CD4-positive, alpha-beta T cell (primary cell): ENCODE measurements at regions not wholly inside any gene's neighbourhood (a gene's known extent, or its start where the extent isn't known, plus 50 kb on each side); places are given as distances from the start of the nearest gene placed in this dataset.

ENCODE experiments used
- ATAC-seq: fragments of 200-7000 bp; cut with Tn5 transposase; one replicate; pipeline ENCODE4 v1.10.0; 2022; ENCODE audit warnings: mild to moderate bottlenecking; ENCODE audit not compliant: poor library complexity
- CTCF ChIA-PET: fragments of 350-600 bp; sonication (Branson Sonifier 250); formaldehyde crosslinking; loops from one replicate; lab custom pipeline; 2021; ENCODE audit warnings: antibody characterized with exemption, inconsistent platforms; lab: Charles Lee
- POLR2A ChIA-PET: fragments of 350-600 bp; sonication (Branson Sonifier 250); formaldehyde crosslinking; loops from one replicate; lab custom pipeline; 2021; ENCODE audit warnings: antibody characterized with exemption, inconsistent platforms; lab: Charles Lee
- DNase-seq, 14 experiments: peaks; one replicate each; pipeline ENCODE4 v3.0.0-alpha.2; 2013 to 2020; ENCODE audit warnings: mixed read lengths in 2 of 14
- H3K27ac ChIP-seq, 2 donors: one replicate each; pipeline versions ENCODE4 v1.5.1 to v1.7.0; 2013; ENCODE audit warnings: low read length in 2 of 2, low read depth in 1 of 2, mild to moderate bottlenecking in 1 of 2
- H3K27me3 ChIP-seq, 2 experiments: 1 replicate in 1 of 2; 2 replicates in 1 of 2; pipeline versions ENCODE4 v1.6.1 to v1.7.0; 2013; ENCODE audit warnings: low read length in 2 of 2, control low read depth in 1 of 2, mild to moderate bottlenecking in 1 of 2, moderate library complexity in 1 of 2; ENCODE audit not compliant: insufficient read depth in 2 of 2, control insufficient read depth in 1 of 2
- H3K36me3 ChIP-seq: one replicate; pipeline ENCODE4 v1.6.1; 2013; ENCODE audit warnings: low read length, control low read depth; ENCODE audit not compliant: insufficient read depth
- H3K4me1 ChIP-seq: one replicate; pipeline ENCODE4 v1.6.1; 2013; ENCODE audit warnings: low read length, control low read depth; ENCODE audit not compliant: insufficient read depth
- H3K4me3 ChIP-seq: one replicate; pipeline ENCODE4 v1.5.1; 2013; ENCODE audit warnings: mild to moderate bottlenecking, low read length, moderate library complexity
- H3K9me3 ChIP-seq, 2 experiments: 1 replicate in 1 of 2; 2 replicates in 1 of 2; pipeline versions ENCODE4 v1.6.1 to v1.7.0; 2013; ENCODE audit warnings: low read length in 2 of 2, mild to moderate bottlenecking in 2 of 2, control low read depth in 1 of 2, moderate library complexity in 1 of 2; ENCODE audit not compliant: control insufficient read depth in 1 of 2, insufficient read depth in 1 of 2
- H3K27ac Mint-ChIP-seq: one replicate; pipeline ENCODE4 v1.8.0; 2020; ENCODE audit warnings: mixed read lengths
- H3K27me3 Mint-ChIP-seq: one replicate; pipeline ENCODE4 v1.8.0; 2021; ENCODE audit warnings: mixed read lengths
- H3K36me3 Mint-ChIP-seq: one replicate; pipeline ENCODE4 v1.8.0; 2021; ENCODE audit warnings: low read depth, mixed read lengths
- H3K4me1 Mint-ChIP-seq: one replicate; pipeline ENCODE4 v1.8.0; 2021; ENCODE audit warnings: low read depth, mixed read lengths
- H3K4me3 Mint-ChIP-seq: one replicate; pipeline ENCODE4 v1.8.0; 2020; ENCODE audit warnings: mild to moderate bottlenecking, mixed read lengths
- H3K9me3 Mint-ChIP-seq: one replicate; pipeline ENCODE4 v1.8.0; 2020; ENCODE audit warnings: mixed read lengths
- CTCF ChIP-seq: fragments of 200-600 bp; IDR thresholded peaks from one replicate; pipeline ENCODE4 v1.8.0; 2022; ENCODE audit warnings: antibody characterized with exemption, mild to moderate bottlenecking
- intact Hi-C, 2 experiments: fragments of 100-400 bp; cut with DNase I in 1 of 2; cut with micrococcal nuclease in 1 of 2; formaldehyde crosslinking; loops; one replicate each; pipeline versions ENCODE4 v1.15.1 to v1.9.0; 2023 to 2025; cut with DNase I, micrococcal nuclease

DNA sequence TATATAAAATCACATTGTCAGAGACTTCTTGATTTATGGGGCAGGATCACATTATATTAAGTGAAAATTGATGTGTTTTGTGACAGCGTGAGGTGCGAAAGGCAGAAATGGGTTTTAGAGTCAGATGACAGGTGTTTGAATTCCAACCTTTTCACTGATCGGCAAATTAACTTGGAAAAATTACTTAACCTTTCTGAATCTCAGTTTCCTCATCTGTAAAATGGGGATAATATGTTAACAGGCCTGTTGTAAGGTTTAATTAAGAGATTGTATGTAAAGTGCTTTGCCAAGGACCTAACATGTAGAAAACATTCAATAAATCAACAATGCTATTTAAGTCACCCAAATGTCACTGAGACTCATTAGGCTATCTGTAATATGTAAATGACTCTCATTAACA lies 221.2 kb upstream of the LYZL1 start:
- DNase-seq = no peak
- POLR2A ChIA-PET = no interaction called here
- TF ChIP-seq CTCF = no peak

GRCh38 chr10:29068302-29068701 lies 220.6 kb upstream of the LYZL1 start:
- Histone ChIP-seq H3K36me3 (no peaks in the 10 kb centered on the region), H3K4me3 (no peak overlapping the region), H3K4me1 (no peaks in the 10 kb centered on the region), H3K27me3 (peaks cover 0 to 9% of the 10 kb centered on the region in 2 experiments), H3K9me3 (no peaks in the 10 kb centered on the region), H3K27ac (no peak overlapping the region)
- Mint-ChIP-seq H3K27me3 (peaks cover 21% of the 10 kb centered on the region), H3K27ac (no peak overlapping the region), H3K4me3 (no peak overlapping the region), H3K9me3 (no peaks in the 10 kb centered on the region), H3K36me3 (no peaks in the 10 kb centered on the region), H3K4me1 (no peaks in the 10 kb centered on the region)
- intact Hi-C loops = no loop called here
- no peak for TF ChIP-seq CTCF
- DNase-seq = no peak
- ChIA-PET POLR2A (no interaction called here), CTCF (no interaction called here)
- ATAC-seq = no peak

More for the DNA sequence above, 221.2 kb upstream of the LYZL1 start:
- Mint-ChIP-seq H3K36me3 (no peaks in the 10 kb centered on the region), H3K9me3 (no peaks in the 10 kb centered on the region), H3K4me1 (no peaks in the 10 kb centered on the region), H3K27ac (no peak overlapping the region), H3K27me3 (peaks cover 19% of the 10 kb centered on the region), H3K4me3 (no peak overlapping the region)
- H3K27ac ChIP-seq = no peak overlapping the region
- no peaks in the 10 kb centered on the region for H3K4me1 ChIP-seq
- no peak overlapping the region for H3K4me3 ChIP-seq
- H3K9me3 ChIP-seq = no peaks in the 10 kb centered on the region
- CTCF ChIA-PET = no interaction called here
- intact Hi-C loops = no loop called here
- peaks cover 0 to 9% of the 10 kb centered on the region in 2 experiments for H3K27me3 ChIP-seq
- H3K36me3 ChIP-seq = no peaks in the 10 kb centered on the region
- no peak for ATAC-seq

DNA sequence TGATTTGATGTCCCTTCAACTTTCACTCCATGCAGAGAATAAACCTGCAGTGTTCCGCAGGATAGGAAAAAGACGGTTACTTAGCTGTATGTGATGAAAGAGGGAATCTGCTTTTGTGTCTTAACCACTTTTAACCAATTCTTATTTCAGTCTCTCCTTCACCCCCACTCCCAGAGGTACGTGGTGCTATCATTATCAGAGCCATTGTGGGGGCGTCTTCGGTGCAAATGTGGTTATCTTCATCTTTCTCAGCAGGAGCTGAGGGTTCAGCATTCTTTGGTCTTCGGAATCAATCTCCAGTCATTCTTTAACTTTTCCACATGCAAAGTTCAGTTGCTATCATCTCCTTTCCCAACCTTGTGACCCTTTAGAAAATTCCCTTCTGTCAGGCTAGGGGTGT lies 219.9 kb upstream of the LYZL1 start:
- intact Hi-C loops = no loop called here
- ChIA-PET CTCF (no interaction called here), POLR2A (no interaction called here)
- no peaks in the 10 kb centered on the region for H3K4me1 ChIP-seq
- no peaks in the 10 kb centered on the region for H3K9me3 Mint-ChIP-seq
- H3K4me3 Mint-ChIP-seq = no peak overlapping the region
- H3K27ac Mint-ChIP-seq = no peak overlapping the region
- H3K4me1 Mint-ChIP-seq = no peaks in the 10 kb centered on the region
- H3K27ac ChIP-seq = no peak overlapping the region
- H3K36me3 ChIP-seq = no peaks in the 10 kb centered on the region
- H3K27me3 Mint-ChIP-seq = peaks cover 25% of the 10 kb centered on the region
- ATAC-seq = no peak
- TF ChIP-seq CTCF = no peak
- no peaks in the 10 kb centered on the region for H3K36me3 Mint-ChIP-seq
- no peak overlapping the region for H3K4me3 ChIP-seq
- H3K27me3 ChIP-seq = peaks cover 0 to 9% of the 10 kb centered on the region in 2 experiments
- DNase-seq = no peak
- H3K9me3 ChIP-seq = no peaks in the 10 kb centered on the region
